Endodermal cell (in vitro differentiated cells): ENCODE measurements at regions not wholly inside any gene's neighbourhood (a gene's known extent, or its start where the extent isn't known, plus 50 kb on each side); places are given as distances from the start of the nearest gene placed in this dataset.

Source experiments
- DNase-seq: peaks from one replicate; pipeline ENCODE4 v3.0.0-alpha.2; 2017
- H3K27ac ChIP-seq: 2 replicates; pipeline ENCODE4 v1.5.1; 2013; ENCODE audit warnings: mild to moderate bottlenecking, low read depth, low read length, moderate library complexity
- H3K27me3 ChIP-seq: 2 replicates; pipeline ENCODE4 v1.6.1; 2013; ENCODE audit warnings: mild to moderate bottlenecking, low read length, moderate library complexity; ENCODE audit not compliant: insufficient read depth, control insufficient read depth, poor library complexity, severe bottlenecking
- H3K36me3 ChIP-seq: 2 replicates; pipeline ENCODE4 v1.7.0; 2013; ENCODE audit warnings: mild to moderate bottlenecking, low read length, moderate library complexity; ENCODE audit not compliant: control insufficient read depth, insufficient read depth
- H3K4me1 ChIP-seq: one replicate; pipeline ENCODE4 v1.7.0; 2013; ENCODE audit warnings: low read length; ENCODE audit not compliant: control insufficient read depth, insufficient read depth
- H3K4me3 ChIP-seq: 2 replicates; pipeline ENCODE4 v1.5.1; 2013; ENCODE audit warnings: mild to moderate bottlenecking, low read length, moderate library complexity
- H3K9ac ChIP-seq: 2 replicates; pipeline ENCODE4 v1.6.1; 2013; ENCODE audit warnings: mild to moderate bottlenecking, low read length, moderate library complexity; ENCODE audit not compliant: poor library complexity, severe bottlenecking; ENCODE audit errors: extremely low read depth
- H3K9me3 ChIP-seq: 2 replicates; pipeline ENCODE4 v1.6.1; 2013; ENCODE audit warnings: mild to moderate bottlenecking, low read length, moderate library complexity; ENCODE audit not compliant: control insufficient read depth
- H3K27ac Mint-ChIP-seq: 2 replicates; pipeline ENCODE4 v1.8.0; 2020; ENCODE audit warnings: mixed read lengths
- H3K27me3 Mint-ChIP-seq: 2 replicates; pipeline ENCODE4 v1.8.0; 2021; ENCODE audit warnings: mild to moderate bottlenecking, mixed read lengths; ENCODE audit not compliant: insufficient read depth
- H3K36me3 Mint-ChIP-seq: 2 replicates; pipeline ENCODE4 v1.8.0; 2020; ENCODE audit warnings: low read depth, mixed read lengths
- H3K4me1 Mint-ChIP-seq: 2 replicates; pipeline ENCODE4 v1.8.0; 2020; ENCODE audit warnings: mixed read lengths
- H3K4me3 Mint-ChIP-seq: 2 replicates; pipeline ENCODE4 v1.8.0; 2020; ENCODE audit warnings: mild to moderate bottlenecking, moderate library complexity, mixed read lengths
- H3K9me3 Mint-ChIP-seq: 2 replicates; pipeline ENCODE4 v1.8.0; 2020; ENCODE audit warnings: mild to moderate bottlenecking, mixed read lengths
- CTCF ChIP-seq: fragments of 200-600 bp; sonication (generic); conservative IDR thresholded peaks from 2 replicates; pipeline ENCODE4 v1.5.0; 2021; ENCODE audit warnings: antibody characterized with exemption, mild to moderate bottlenecking
- WGBS, 2 experiments: methylation state at CpG; one replicate each; pipeline versions ENCODE4 v1.1.5 to v1.1.7; 2013; ENCODE audit warnings: missing lambda C conversion rate in 2 of 2, mixed read lengths in 1 of 2; ENCODE audit not compliant: insufficient coverage in 1 of 2, insufficient read length in 1 of 2; 5-methylcytosine and 5-hydroxymethylcytosine counted together

DNA sequence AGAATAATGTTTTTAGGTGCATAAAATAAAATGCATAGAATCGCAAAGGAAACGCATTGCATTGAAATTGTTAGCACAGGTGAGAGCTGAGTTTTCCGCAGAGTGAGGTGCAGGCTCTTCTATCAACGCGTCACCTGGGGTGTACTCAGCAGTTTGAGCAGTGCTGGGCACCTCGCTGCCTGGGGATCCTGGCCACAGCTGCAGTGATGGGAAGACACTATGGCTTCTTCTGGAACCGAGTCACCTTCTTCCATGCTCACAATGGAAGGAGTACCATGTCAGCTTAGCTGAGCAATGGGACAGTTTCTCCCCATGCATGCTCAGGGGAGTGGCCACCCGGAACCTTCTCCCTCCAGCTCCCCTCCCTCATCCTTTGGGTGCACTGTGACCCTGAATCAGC, 95.4 kb upstream of the OTOS start:
- H3K9me3 ChIP-seq = no peaks in the 10 kb centered on the region
- no peak overlapping the region for H3K9ac ChIP-seq
- Mint-ChIP-seq H3K36me3 (no peaks in the 10 kb centered on the region), H3K4me1 (no peaks in the 10 kb centered on the region), H3K9me3 (no peaks in the 10 kb centered on the region), H3K4me3 (no peak overlapping the region), H3K27ac (no peak overlapping the region), H3K27me3 (peaks cover 27% of the 10 kb centered on the region)
- no peak for TF ChIP-seq CTCF
- DNase-seq = peak; percentile 35
- H3K27ac ChIP-seq = no peak overlapping the region
- H3K4me3 ChIP-seq = no peak overlapping the region
- WGBS, 2 experiments = 92 to 94% methylated on average over 8 of the region's 8 CpGs
- no peaks in the 10 kb centered on the region for H3K36me3 ChIP-seq
- H3K27me3 ChIP-seq = peaks cover 21% of the 10 kb centered on the region
- H3K4me1 ChIP-seq = no peaks in the 10 kb centered on the region

- peak; percentile 66 for DNase-seq
- Histone ChIP-seq H3K4me3 (no peak overlapping the region), H3K36me3 (no peaks in the 10 kb centered on the region), H3K27ac (no peak overlapping the region), H3K27me3 (peaks cover 27% of the 10 kb centered on the region), H3K9me3 (no peaks in the 10 kb centered on the region), H3K9ac (no peak overlapping the region), H3K4me1 (no peaks in the 10 kb centered on the region)
- H3K4me1 Mint-ChIP-seq = no peaks in the 10 kb centered on the region
- H3K27ac Mint-ChIP-seq = no peak overlapping the region
- TF ChIP-seq CTCF = no peak
- peaks cover 32% of the 10 kb centered on the region for H3K27me3 Mint-ChIP-seq
- no peaks in the 10 kb centered on the region for H3K36me3 Mint-ChIP-seq
- 40 to 72% methylated on average over 2 to 12 of the region's 12 CpGs for WGBS, 2 experiments
- no peak overlapping the region for H3K4me3 Mint-ChIP-seq
- H3K9me3 Mint-ChIP-seq = no peaks in the 10 kb centered on the region
These were observed 96.0 kb upstream of the OTOS start for GRCh38 chr2:240236217-240237111.

DNA sequence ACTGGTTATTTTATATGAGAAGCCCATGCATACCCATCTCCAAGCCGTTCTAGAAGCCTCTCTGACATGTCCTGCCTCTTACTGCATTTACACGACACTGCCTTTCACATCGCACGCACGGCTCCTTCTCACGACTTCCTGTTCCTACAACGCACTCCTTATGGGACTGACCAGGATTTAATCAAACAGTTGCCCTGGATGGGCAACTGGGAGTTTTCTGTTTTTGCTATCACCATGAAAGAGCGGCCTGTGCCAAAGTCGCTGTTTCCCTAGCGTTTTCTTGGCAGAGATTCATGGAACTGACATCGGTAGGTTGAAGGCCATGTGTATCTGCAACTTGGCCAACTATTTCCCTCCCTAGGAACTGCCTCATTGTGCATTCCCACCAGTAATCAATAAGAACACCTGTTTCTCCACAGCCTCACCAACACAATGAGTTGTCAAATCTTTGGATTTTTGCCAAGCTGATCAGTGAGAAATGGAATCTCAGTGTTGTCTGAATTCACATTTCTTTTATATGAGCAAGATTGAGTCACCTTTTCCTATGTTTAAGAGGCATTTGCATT, 97.2 kb upstream of the OTOS start:
- Mint-ChIP-seq H3K27ac (no peak overlapping the region), H3K27me3 (peaks cover 33% of the 10 kb centered on the region), H3K36me3 (no peaks in the 10 kb centered on the region), H3K9me3 (no peaks in the 10 kb centered on the region), H3K4me1 (no peaks in the 10 kb centered on the region), H3K4me3 (no peak overlapping the region)
- Histone ChIP-seq H3K27ac (no peak overlapping the region), H3K27me3 (peaks cover 32% of the 10 kb centered on the region), H3K4me1 (no peaks in the 10 kb centered on the region), H3K36me3 (no peaks in the 10 kb centered on the region), H3K9ac (no peak overlapping the region), H3K4me3 (no peak overlapping the region), H3K9me3 (no peaks in the 10 kb centered on the region)
- DNase-seq = peak; percentile 22
- WGBS, 2 experiments = 91 to 92% methylated on average over 11 of the region's 11 CpGs
- TF ChIP-seq CTCF = no peak
